ENCODE measurements at regions not wholly inside any gene's neighbourhood (a gene's known extent, or its start where the extent isn't known, plus 50 kb on each side); places are given as distances from the start of the nearest gene placed in this dataset.
"Not testable (repeated sequence)": the region's sequence is repeated elsewhere in the genome, so short reads cannot be mapped to it uniquely, and the experiment has no call there.

DNA sequence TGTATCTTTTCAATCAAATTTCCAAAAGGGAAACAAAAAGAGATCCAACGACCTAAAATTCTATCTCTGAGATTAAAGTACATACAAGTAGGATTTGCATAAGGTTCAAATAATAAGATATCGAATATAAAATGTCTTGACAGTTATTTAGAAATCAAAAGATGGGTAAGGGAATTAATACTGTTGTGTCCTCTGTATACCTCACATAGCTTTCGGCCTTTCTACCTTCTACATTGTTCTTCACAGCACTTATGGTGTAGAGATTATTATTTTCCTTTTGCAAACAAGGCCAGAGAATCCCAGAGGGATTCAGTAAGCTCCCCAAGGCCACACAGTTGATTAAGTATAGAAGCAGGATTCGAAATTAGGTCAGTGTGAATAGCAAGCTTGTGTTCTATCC lies 403.6 kb downstream of the SPRY2 start:
- DNase-seq (ENCODE audit: extremely low spot score): no peak
- TF ChIP-seq, protein P1, sequence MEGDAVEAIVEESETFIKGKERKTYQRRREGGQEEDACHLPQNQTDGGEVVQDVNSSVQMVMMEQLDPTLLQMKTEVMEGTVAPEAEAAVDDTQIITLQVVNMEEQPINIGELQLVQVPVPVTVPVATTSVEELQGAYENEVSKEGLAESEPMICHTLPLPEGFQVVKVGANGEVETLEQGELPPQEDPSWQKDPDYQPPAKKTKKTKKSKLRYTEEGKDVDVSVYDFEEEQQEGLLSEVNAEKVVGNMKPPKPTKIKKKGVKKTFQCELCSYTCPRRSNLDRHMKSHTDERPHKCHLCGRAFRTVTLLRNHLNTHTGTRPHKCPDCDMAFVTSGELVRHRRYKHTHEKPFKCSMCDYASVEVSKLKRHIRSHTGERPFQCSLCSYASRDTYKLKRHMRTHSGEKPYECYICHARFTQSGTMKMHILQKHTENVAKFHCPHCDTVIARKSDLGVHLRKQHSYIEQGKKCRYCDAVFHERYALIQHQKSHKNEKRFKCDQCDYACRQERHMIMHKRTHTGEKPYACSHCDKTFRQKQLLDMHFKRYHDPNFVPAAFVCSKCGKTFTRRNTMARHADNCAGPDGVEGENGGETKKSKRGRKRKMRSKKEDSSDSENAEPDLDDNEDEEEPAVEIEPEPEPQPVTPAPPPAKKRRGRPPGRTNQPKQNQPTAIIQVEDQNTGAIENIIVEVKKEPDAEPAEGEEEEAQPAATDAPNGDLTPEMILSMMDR (IDR thresholded peaks at IDR 0.05; ENCODE audit: control extremely low read depth, extremely low read depth, low read depth, missing control alignments): no peak
- POLR2A ChIA-PET: no interaction called here
- CTCF ChIA-PET: interaction anchor here (0.6 to 1.3 kb wide), 3 partner anchors 8 to 17 kb away, joined by 3 read pairs; no protein-coding TSS in a partner anchor

DNA sequence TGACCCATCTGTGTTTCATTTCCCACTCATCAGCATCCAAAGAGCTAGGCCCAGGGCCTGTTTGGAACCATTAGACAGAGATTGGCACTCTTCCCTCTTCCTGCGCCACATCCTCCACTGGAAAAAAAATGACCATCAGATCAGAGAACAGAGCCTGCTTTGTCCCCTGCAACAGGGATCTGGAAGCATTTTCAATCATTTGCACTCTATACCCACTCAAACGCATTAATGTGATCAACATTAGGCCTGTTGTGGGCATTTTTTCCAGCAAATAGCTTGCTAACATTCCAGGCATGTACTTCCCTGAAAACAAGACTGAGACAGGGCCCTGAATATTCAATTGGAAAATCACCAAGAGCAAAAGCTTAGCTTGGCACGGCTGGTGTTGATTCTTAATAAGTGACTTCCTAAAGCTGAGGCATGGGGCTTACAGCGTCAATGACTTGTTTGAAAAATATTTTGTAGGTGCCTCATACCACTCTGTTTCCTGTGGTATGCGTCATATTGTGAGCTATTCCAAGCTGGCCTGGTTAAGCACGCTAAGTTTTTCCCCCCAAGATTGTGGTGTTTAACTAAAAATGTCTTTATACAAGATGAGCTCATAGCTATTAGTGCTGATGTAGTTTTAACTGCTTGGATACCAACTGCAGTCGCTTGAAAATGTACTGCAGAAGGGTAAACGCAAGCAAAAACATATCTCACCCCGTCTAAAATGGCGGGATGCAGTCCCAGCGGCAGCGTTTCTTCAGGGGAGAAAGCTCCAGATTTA lies 404.4 kb downstream of the SPRY2 start:
- CTCF ChIA-PET: interaction anchor here (0.6 to 1.3 kb wide), 3 partner anchors 9 to 16 kb away, joined by 3 read pairs; no protein-coding TSS in a partner anchor
- POLR2A ChIA-PET: no interaction called here
- no peak for DNase-seq (ENCODE audit: extremely low spot score)

DNA sequence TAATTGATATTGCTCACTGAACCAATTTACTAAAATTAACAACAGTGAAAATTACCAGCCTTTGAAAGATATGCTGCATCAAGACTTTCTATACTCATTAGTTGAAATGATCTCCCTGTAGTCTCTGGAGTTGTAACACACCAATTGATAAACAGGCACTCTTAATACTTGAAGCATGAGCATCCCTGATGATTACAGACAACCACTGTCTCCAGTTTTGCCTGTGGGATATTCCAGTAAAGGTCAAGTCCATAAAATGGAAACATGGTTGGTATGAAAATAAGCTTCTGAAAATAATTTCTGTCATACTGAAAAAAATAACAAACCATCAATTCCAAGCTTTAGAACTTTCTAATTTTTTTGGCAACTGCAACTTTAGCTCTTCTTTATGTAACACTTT lies 405.8 kb downstream of the SPRY2 start:
- DNase-seq (ENCODE audit: extremely low spot score): no peak
- CTCF ChIA-PET: interaction anchor here (0.7 to 1.8 kb wide), 3 partner anchors 8 to 16 kb away, joined by 3 to 5 read pairs (median 4); no protein-coding TSS in a partner anchor
- POLR2A ChIA-PET: no interaction called here
- TF ChIP-seq, protein P1 (IDR thresholded peaks at IDR 0.05; ENCODE audit: control extremely low read depth, extremely low read depth, low read depth, missing control alignments): no peak

More for the DNA sequence above, 404.4 kb downstream of the SPRY2 start:
- TF ChIP-seq, protein P1 (IDR thresholded peaks at IDR 0.05; ENCODE audit: control extremely low read depth, extremely low read depth, low read depth, missing control alignments): no peak

DNA sequence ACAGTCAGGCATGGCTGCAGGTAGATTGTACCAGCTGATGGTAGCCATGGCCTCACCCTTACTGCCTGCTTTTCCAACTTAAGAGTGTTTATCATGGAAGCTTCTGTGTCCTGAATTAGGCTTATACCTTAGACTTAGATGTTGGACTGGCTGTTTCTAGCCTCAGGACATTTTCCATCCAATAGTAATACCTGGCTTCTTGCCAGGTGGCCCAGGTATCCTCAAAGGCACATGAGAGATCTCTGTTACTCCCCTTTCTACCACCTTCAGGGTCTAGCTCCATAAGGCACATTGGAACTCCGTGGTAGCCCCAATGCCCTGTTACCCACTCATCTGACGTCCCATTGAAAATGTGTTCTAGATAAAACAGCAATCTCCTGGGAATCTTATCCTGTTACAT lies 407.5 kb downstream of the SPRY2 start:
- CTCF ChIA-PET: interaction anchor here (1.1 to 1.2 kb wide), 2 partner anchors 8 to 409 kb away, joined by 3 to 4 read pairs; no protein-coding TSS in a partner anchor
- DNase-seq (ENCODE audit: extremely low spot score): no peak
- TF ChIP-seq, protein P1 (IDR thresholded peaks at IDR 0.05; ENCODE audit: control extremely low read depth, extremely low read depth, low read depth, missing control alignments): no peak
- POLR2A ChIA-PET: no interaction called here

DNA sequence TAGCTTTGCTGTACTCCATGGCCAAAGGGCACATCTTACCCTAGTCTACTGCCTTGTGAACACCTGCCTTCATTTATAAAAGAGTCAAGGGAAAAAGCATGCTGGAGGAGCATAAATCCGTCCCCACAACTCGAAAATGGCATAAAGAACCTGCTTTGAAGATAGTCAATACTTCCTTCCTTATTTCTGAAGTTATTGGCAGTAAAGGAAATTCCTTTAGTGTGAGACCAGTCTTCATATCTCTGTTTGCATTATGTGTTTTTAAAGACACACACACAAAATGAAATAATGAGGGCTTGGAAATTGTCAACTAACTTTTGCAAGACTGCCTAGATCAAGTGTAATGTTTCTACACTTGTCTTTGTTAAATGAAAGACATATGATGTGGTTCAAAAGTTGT lies 408.4 kb downstream of the SPRY2 start:
- CTCF ChIA-PET: interaction anchor here (1.1 to 1.2 kb wide), 2 partner anchors 9 to 410 kb away, joined by 3 to 4 read pairs; no protein-coding TSS in a partner anchor
- POLR2A ChIA-PET: no interaction called here
- TF ChIP-seq, protein P1 (IDR thresholded peaks at IDR 0.05; ENCODE audit: control extremely low read depth, extremely low read depth, low read depth, missing control alignments): no peak
- no peak for DNase-seq (ENCODE audit: extremely low spot score)

DNA sequence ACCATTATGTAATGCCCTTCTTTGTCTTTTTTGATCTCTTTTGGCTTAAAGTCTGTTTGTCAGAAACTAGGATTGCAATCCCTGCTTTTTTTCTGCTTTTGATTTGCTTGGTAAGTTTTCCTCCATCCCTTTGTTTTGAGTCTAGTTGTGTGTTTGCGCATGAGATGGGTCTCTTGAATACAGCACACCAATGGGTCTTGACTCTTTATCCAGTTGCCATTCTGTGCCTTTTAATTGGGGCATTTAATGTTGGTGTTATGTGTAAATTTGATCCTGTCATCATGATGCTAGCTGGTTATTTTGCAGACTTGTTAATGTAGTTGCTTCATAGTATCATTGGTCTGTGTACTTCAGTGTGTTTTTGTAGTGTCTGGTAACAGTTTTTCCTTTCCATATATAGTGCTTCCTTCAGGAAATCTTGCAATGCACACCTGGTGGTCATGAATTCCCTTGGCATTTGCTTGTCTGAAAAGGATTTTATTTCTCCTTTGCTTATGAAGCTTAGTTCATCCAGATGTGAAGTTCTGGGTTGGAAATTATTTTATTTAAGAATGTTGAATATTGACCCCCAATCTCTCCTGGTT lies 416.9 kb downstream of the SPRY2 start:
- POLR2A ChIA-PET; DNase-seq (ENCODE audit: extremely low spot score): not testable (repeated sequence)
- CTCF ChIA-PET: interaction anchor here (1.1 to 1.9 kb wide), 2 partner anchors 12 to 15 kb away, joined by 4 read pairs; no protein-coding TSS in a partner anchor

DNA sequence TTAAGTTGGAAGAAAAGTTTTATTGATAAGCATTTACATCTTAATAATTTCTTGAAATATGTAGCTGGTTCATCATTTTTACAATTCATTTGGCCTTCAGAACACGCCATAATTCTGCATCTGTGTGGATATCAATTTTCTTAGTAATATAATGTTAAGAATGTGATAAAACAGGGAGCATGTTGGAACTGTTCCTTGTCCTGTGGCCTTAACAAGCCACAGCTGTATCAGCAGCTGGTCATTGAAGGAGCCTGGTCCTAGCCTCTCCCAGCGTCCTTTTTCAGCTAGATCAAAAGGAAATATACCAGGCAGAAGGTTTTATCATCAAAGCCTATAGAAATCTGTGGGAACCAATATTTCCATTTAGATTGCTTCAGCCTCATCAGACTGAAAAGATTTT lies 421.8 kb downstream of the SPRY2 start:
- no peak for DNase-seq (ENCODE audit: extremely low spot score)
- ChIA-PET CTCF (interaction anchor here (1.1 to 1.4 kb wide), 2 partner anchors 10 to 16 kb away, joined by 3 to 4 read pairs; no protein-coding TSS in a partner anchor), POLR2A (no interaction called here)
- TF ChIP-seq, protein P1 (IDR thresholded peaks at IDR 0.05; ENCODE audit: control extremely low read depth, extremely low read depth, low read depth, missing control alignments): no peak
